GM18526 (cell line): ENCODE measurements at regions not wholly inside any gene's neighbourhood (a gene's known extent, or its start where the extent isn't known, plus 50 kb on each side); places are given as distances from the start of the nearest gene placed in this dataset.

Experiments
- POLR2A ChIP-seq: IDR thresholded peaks from 3 replicates; pipeline ENCODE4 v1.6.1; 2011; ENCODE audit not compliant: insufficient read length; ENCODE audit errors: extremely low read depth

DNA sequence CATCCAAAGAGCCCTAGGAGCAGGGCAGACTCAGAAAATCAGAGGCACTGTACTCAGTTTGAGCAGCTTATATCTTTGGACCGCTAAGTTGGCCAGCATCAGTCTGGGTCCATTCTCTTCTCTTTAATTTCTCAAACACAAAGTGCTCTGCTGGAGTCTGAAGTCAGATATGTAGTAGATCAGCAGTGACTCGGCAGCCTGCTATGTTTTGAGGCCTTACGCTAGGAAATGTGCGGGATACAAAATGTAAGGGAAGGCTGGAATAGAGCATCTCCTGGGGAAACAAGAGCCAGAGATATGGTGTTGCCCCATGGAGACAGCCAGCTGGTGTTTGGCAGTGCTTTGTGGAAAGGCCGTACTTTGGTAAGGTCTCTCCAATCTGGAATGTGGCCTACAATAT is 60.6 kb upstream of the VKORC1L1 start:
- TF ChIP-seq POLR2A: no peak

DNA sequence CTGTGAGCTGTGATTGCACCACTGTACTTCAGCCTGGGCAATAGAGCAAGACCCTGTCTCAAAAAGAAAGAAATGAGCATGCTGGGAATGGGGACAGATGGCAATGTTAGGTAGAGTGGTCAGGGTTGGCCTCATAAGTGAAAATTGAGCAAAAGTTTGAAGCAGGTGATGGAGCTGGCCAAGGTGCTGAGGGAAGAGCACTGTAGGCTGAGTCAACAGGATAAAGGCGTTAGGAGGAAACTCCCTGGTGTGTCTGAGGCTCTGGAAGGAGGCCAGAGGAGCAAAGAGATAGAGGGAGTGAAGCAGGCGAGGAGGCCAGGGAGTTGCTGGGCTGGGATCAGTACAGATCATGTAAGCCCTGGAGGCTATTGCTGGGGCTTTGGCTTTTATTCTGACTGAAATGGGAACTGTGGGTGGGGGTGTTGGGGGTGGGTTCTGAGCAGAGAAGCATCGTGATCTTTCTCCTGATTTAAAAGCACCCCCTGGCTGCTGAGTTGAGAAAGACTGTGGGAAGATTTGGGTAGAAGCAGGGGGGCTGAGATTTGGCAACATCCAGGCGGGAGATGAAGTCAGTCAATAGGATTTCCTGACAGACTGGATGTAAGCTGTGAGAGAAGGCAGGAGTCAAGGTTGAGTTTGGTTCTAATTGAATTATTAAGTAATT is 52.5 kb upstream of the VKORC1L1 start:
- TF ChIP-seq POLR2A: no peak
